Natural killer cell (primary cell): ENCODE measurements at regions not wholly inside any gene's neighbourhood (a gene's known extent, or its start where the extent isn't known, plus 50 kb on each side); places are given as distances from the start of the nearest gene placed in this dataset.
A peak's percentile ranks its signal among the peaks of the same experiment; 100 is the strongest.
"Not testable (repeated sequence)": the region's sequence is repeated elsewhere in the genome, so short reads cannot be mapped to it uniquely, and the experiment has no call there.

Source experiments
- ATAC-seq, 3 donors: fragments of 150-1000 bp in 2 of 3; fragments of 200-7000 bp in 1 of 3; cut with Tn5 transposase; 1 replicate in 1 of 3; 2 replicates in 2 of 3; pipeline ENCODE4 v1.10.0; 2021; ENCODE audit warnings: mild to moderate bottlenecking in 2 of 3, moderate library complexity in 2 of 3
- DNase-seq, 2 donors: peaks; one replicate each; pipeline versions ENCODE4 v3.0.0 to v3.0.0-alpha.2; 2013 to 2021; ENCODE audit warnings: mixed read lengths in 1 of 2
- H3K27ac ChIP-seq: one replicate; pipeline ENCODE4 v1.5.1; 2013; ENCODE audit warnings: mild to moderate bottlenecking, low read length
- H3K27me3 ChIP-seq: one replicate; pipeline ENCODE4 v1.6.1; 2013; ENCODE audit warnings: low read length; ENCODE audit not compliant: control insufficient read depth, insufficient read depth
- H3K36me3 ChIP-seq: one replicate; pipeline ENCODE4 v1.6.1; 2013; ENCODE audit warnings: low read length; ENCODE audit not compliant: control insufficient read depth, insufficient read depth
- H3K4me1 ChIP-seq: one replicate; pipeline ENCODE4 v1.6.1; 2013; ENCODE audit warnings: low read length; ENCODE audit not compliant: control insufficient read depth, insufficient read depth
- H3K4me3 ChIP-seq: one replicate; pipeline ENCODE4 v1.5.1; 2013; ENCODE audit warnings: low read length
- H3K9me3 ChIP-seq: one replicate; pipeline ENCODE4 v1.6.1; 2013; ENCODE audit warnings: low read length; ENCODE audit not compliant: control insufficient read depth, insufficient read depth
- H3K27ac Mint-ChIP-seq, 2 donors: one replicate each; pipeline ENCODE4 v1.8.0; 2022; ENCODE audit warnings: mild to moderate bottlenecking in 2 of 2, mixed read lengths in 2 of 2, moderate library complexity in 1 of 2
- H3K27me3 Mint-ChIP-seq, 2 donors: one replicate each; pipeline ENCODE4 v1.8.0; 2022; ENCODE audit warnings: low read depth in 2 of 2, mixed read lengths in 2 of 2
- H3K36me3 Mint-ChIP-seq: one replicate; pipeline ENCODE4 v1.8.0; 2022; ENCODE audit warnings: mixed read lengths
- H3K4me1 Mint-ChIP-seq, 2 donors: one replicate each; pipeline ENCODE4 v1.8.0; 2022; ENCODE audit warnings: mixed read lengths in 2 of 2
- H3K4me3 Mint-ChIP-seq: one replicate; pipeline ENCODE4 v1.8.0; 2022; ENCODE audit warnings: mild to moderate bottlenecking, moderate library complexity, mixed read lengths
- H3K9me3 Mint-ChIP-seq, 2 donors: one replicate each; pipeline ENCODE4 v1.8.0; 2022; ENCODE audit warnings: mixed read lengths in 2 of 2
- WGBS: methylation state at CpG from one replicate; pipeline ENCODE4 v1.1.7; 2013; ENCODE audit warnings: missing lambda C conversion rate; ENCODE audit not compliant: insufficient coverage; 5-methylcytosine and 5-hydroxymethylcytosine counted together
- intact Hi-C: fragments of 100-400 bp; cut with micrococcal nuclease; formaldehyde crosslinking; loops from one replicate; pipeline ENCODE4 v1.14.2; 2022
- TF ChIP-seq, protein P1 (sequence below): fragments of 200-600 bp; IDR thresholded peaks from one replicate; pipeline ENCODE4 v1.8.0; 2022; ENCODE audit warnings: antibody characterized with exemption

DNA sequence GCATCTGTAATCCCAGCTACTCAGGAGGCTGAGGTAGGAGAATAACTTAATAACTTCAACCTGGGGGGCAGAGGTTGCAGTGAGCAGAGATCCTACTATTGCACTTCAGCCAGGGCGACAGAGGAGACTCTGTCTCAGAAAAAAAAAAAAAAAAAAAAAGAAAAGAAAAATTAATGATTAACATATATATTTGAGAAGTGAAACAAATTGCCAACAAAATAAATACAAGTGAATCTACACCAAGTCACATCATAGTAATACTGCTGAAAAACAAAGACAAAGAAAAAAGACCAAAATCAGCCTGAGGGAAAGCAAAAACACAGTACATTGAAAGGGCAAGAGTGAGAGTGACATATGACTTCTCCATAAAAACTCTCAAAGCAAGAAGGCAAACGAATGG, 123.7 kb downstream of the CASP12 start:
- no peaks in the 10 kb centered on the region for H3K4me1 ChIP-seq
- DNase-seq, result no peak
- no peaks in the 10 kb centered on the region for H3K36me3 Mint-ChIP-seq
- no CpG with 5 or more reads among the region's 2 CpGs for WGBS
- no peak overlapping the region for H3K27ac ChIP-seq
- no peaks in the 10 kb centered on the region for H3K36me3 ChIP-seq
- H3K27ac Mint-ChIP-seq, result no peak overlapping the region
- H3K9me3 ChIP-seq, result no peaks in the 10 kb centered on the region
- H3K4me3 Mint-ChIP-seq, result no peak overlapping the region
- TF ChIP-seq, protein P1, sequence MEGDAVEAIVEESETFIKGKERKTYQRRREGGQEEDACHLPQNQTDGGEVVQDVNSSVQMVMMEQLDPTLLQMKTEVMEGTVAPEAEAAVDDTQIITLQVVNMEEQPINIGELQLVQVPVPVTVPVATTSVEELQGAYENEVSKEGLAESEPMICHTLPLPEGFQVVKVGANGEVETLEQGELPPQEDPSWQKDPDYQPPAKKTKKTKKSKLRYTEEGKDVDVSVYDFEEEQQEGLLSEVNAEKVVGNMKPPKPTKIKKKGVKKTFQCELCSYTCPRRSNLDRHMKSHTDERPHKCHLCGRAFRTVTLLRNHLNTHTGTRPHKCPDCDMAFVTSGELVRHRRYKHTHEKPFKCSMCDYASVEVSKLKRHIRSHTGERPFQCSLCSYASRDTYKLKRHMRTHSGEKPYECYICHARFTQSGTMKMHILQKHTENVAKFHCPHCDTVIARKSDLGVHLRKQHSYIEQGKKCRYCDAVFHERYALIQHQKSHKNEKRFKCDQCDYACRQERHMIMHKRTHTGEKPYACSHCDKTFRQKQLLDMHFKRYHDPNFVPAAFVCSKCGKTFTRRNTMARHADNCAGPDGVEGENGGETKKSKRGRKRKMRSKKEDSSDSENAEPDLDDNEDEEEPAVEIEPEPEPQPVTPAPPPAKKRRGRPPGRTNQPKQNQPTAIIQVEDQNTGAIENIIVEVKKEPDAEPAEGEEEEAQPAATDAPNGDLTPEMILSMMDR, result no peak
- no peaks in the 10 kb centered on the region for H3K27me3 ChIP-seq
- no peaks in the 10 kb centered on the region for H3K27me3 Mint-ChIP-seq
- peaks cover 0 to 3% of the 10 kb centered on the region in 2 donors for H3K9me3 Mint-ChIP-seq
- ATAC-seq, result no peak
- intact Hi-C loops, result no loop called here
- H3K4me3 ChIP-seq, result no peak overlapping the region
- peaks cover 0 to 6% of the 10 kb centered on the region in 2 donors for H3K4me1 Mint-ChIP-seq

DNA sequence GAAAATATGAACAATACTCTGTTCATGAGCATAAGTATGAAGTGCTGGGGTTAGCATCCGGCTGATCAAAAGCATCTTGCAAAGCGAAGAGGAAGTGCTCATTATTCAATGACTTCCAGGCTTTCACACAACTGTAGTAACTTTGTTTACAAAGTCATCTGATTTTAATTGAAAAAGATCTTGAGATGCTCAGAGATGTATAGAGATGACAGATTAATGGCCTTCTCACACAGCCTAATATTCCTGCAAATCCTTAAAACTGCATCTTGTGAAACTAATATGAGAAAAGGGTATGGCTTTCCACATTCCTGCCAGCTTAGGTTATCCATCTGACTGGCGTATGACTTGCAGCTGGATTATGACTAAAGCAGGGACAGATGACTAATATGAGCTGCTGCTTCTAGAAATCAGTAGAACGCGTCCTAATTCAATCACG, 125.4 kb downstream of the CASP12 start:
- intact Hi-C loops, result no loop called here
- no peak overlapping the region for H3K27ac Mint-ChIP-seq
- ATAC-seq, result no peak

DNA sequence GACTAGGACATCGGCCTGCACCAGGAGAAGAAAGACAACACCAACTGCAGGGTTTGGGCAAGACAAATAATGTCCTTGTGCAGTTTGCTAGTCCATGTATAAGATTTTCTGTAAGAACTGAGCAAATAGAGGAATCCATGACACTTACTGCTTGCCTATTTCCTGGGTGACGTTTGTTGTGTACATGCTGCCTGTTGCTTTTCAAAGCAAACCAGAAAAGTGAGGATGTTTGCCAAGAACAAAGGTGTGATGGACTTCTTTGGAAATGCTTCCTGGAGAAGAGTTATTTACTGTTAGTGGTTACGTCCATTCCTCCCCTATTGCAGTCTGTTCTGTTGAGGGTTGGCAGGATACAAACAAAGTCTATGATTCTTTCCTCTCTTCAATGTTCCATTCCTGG, 126.5 kb downstream of the CASP12 start:
- Histone ChIP-seq H3K4me1 (no peaks in the 10 kb centered on the region), H3K4me3 (no peak overlapping the region), H3K27ac (no peak overlapping the region), H3K27me3 (no peaks in the 10 kb centered on the region), H3K9me3 (no peaks in the 10 kb centered on the region), H3K36me3 (no peaks in the 10 kb centered on the region)
- WGBS, result 95% methylated on average over 2 of the region's 3 CpGs
- intact Hi-C loops, result no loop called here
- DNase-seq (no peak), ATAC-seq (no peak)
- TF ChIP-seq, protein P1, result no peak
- H3K4me1 Mint-ChIP-seq, result peaks cover 0 to 6% of the 10 kb centered on the region in 2 donors
- H3K4me3 Mint-ChIP-seq, result no peak overlapping the region
- no peak overlapping the region for H3K27ac Mint-ChIP-seq
- no peaks in the 10 kb centered on the region for H3K36me3 Mint-ChIP-seq
- H3K9me3 Mint-ChIP-seq, result peaks cover 0 to 3% of the 10 kb centered on the region in 2 donors
- no peaks in the 10 kb centered on the region for H3K27me3 Mint-ChIP-seq

More for the DNA sequence above, 125.4 kb downstream of the CASP12 start:
- peaks cover 0 to 3% of the 10 kb centered on the region in 2 donors for H3K9me3 Mint-ChIP-seq
- TF ChIP-seq, protein P1, result no peak
- Histone ChIP-seq H3K27ac (no peak overlapping the region), H3K36me3 (no peaks in the 10 kb centered on the region), H3K9me3 (no peaks in the 10 kb centered on the region), H3K4me1 (no peaks in the 10 kb centered on the region), H3K27me3 (no peaks in the 10 kb centered on the region), H3K4me3 (no peak overlapping the region)
- peaks cover 0 to 6% of the 10 kb centered on the region in 2 donors for H3K4me1 Mint-ChIP-seq
- no peaks in the 10 kb centered on the region for H3K36me3 Mint-ChIP-seq
- 36% methylated on average over 3 of the region's 6 CpGs for WGBS
- no peak overlapping the region for H3K4me3 Mint-ChIP-seq
- DNase-seq, result peak in 1 of 2 donors; percentile 47
- H3K27me3 Mint-ChIP-seq, result no peaks in the 10 kb centered on the region

DNA sequence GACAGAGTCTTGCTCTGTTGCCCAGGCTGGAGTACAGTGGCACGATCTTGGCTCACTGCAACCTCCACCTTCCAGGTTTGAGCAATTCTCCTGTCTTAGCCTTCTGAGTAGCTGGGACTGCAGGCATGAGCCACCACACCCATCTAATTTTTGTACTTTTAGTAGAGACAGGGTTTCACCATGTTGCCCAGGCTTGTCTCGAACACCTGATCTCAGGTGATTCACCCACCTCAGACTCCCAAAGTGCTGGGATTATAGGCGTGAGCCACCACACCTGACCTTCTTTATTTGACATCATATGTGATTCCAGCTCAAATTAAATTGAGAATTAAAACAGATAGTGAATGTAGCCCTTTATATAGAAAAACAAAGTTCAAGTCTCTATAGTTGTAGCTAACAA, 127.2 kb downstream of the CASP12 start:
- intact Hi-C loops, H3K27me3 ChIP-seq, H3K27ac ChIP-seq, H3K4me1 ChIP-seq, H3K36me3 ChIP-seq, H3K4me1 Mint-ChIP-seq, DNase-seq, H3K9me3 Mint-ChIP-seq, H3K27me3 Mint-ChIP-seq, H3K27ac Mint-ChIP-seq, H3K9me3 ChIP-seq, H3K36me3 Mint-ChIP-seq, H3K4me3 ChIP-seq, ATAC-seq, H3K4me3 Mint-ChIP-seq: not testable (repeated sequence)
- WGBS, result 98% methylated on average over 3 of the region's 3 CpGs
